ENCODE measurements at regions not wholly inside any gene's neighbourhood (a gene's known extent, or its start where the extent isn't known, plus 50 kb on each side); places are given as distances from the start of the nearest gene placed in this dataset.

- no peaks in the 10 kb centered on the region for H3K36me3 ChIP-seq (ENCODE audit: control insufficient read depth in 4 of 4, insufficient read depth in 3 of 4, low read depth in 1 of 4, low read length in 3 of 4)
Observed at GRCh38 chr10:128723631-128724205, 597.5 kb upstream of the MKI67 start.

More at GRCh38 chr10:128723631-128724205, 597.5 kb upstream of the MKI67 start:
- Histone ChIP-seq H3K4me1 (ENCODE audit: control insufficient read depth in 4 of 4, insufficient read depth in 4 of 4, low read length in 3 of 4) (no peaks in the 10 kb centered on the region), H3K27ac (ENCODE audit: low read depth in 1 of 2, low read length in 2 of 2) (no peak overlapping the region), H3K9ac (ENCODE audit: low read depth in 1 of 2, low read length in 2 of 2) (no peak overlapping the region), H3K4me3 (ENCODE audit: low read depth in 1 of 3, low read length in 3 of 3) (no peak overlapping the region), H3K9me3 (ENCODE audit: control insufficient read depth in 4 of 4, low read length in 3 of 4) (peaks cover 0 to 2% (median 0%) of the 10 kb centered on the region in 4 donors), H3K27me3 (ENCODE audit: control insufficient read depth in 4 of 4, insufficient read depth in 4 of 4, low read length in 3 of 4) (no peaks in the 10 kb centered on the region)
- 80% methylated on average over 14 of the region's 14 CpGs for WGBS
- TF ChIP-seq MAX (IDR thresholded peaks at IDR 0.05) = no peak
- no peak for TF ChIP-seq CTCF (IDR thresholded peaks at IDR 0.05; ENCODE audit: low read depth, low read length, missing input control)
- no peak for TF ChIP-seq TAF1 (conservative IDR thresholded peaks at IDR 0.05)
- TF ChIP-seq GABPA (IDR thresholded peaks at IDR 0.05 in 1 of 2, conservative IDR thresholded peaks at IDR 0.05 in 1 of 2) = no peak
- no peak for TF ChIP-seq SP1 (IDR thresholded peaks at IDR 0.05)
- no peak for TF ChIP-seq HNF4G (IDR thresholded peaks at IDR 0.05)
- no peak for TF ChIP-seq EGR1 (IDR thresholded peaks at IDR 0.05; ENCODE audit: low read depth in 2 of 2)
- TF ChIP-seq NR2F2 (IDR thresholded peaks at IDR 0.05) = no peak
- TF ChIP-seq YY1 (IDR thresholded peaks at IDR 0.05) = no peak
- TF ChIP-seq REST (IDR thresholded peaks at IDR 0.05) = no peak
- no peak for TF ChIP-seq RAD21 (IDR thresholded peaks at IDR 0.05)
- TF ChIP-seq HNF4A (conservative IDR thresholded peaks at IDR 0.05) = no peak
- no peak for TF ChIP-seq ZBTB33 (IDR thresholded peaks at IDR 0.05)
- TF ChIP-seq ATF3 (IDR thresholded peaks at IDR 0.05) = no peak
- DNase-seq (ENCODE audit: low spot score) = no peak

Data from liver (tissue), 8 donors.